ENCODE measurements at regions not wholly inside any gene's neighbourhood (a gene's known extent, or its start where the extent isn't known, plus 50 kb on each side); places are given as distances from the start of the nearest gene placed in this dataset.
"Not testable (repeated sequence)": the region's sequence is repeated elsewhere in the genome, so short reads cannot be mapped to it uniquely, and the experiment has no call there.

DNA sequence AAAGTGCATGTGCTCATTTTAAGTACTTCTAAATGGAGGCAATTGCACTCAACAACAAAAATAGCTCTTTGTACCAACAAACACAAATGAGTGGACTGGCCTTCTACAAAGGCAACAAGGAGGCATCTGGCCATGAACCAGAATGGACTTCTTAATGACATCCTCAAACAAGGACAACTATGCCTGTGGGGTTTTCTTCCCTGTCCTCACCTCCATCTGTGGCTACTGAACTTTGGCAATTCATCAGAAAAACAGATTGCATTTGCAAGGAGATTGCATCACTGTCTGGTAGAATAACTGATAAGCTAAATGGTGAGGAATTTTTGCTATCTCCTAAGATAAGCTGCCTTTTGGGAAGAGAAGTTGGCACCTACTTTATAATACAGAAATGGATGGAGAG is 447.3 kb upstream of the CCNG1 start:
- no peak for DNase-seq (ENCODE audit: low read depth)

DNA sequence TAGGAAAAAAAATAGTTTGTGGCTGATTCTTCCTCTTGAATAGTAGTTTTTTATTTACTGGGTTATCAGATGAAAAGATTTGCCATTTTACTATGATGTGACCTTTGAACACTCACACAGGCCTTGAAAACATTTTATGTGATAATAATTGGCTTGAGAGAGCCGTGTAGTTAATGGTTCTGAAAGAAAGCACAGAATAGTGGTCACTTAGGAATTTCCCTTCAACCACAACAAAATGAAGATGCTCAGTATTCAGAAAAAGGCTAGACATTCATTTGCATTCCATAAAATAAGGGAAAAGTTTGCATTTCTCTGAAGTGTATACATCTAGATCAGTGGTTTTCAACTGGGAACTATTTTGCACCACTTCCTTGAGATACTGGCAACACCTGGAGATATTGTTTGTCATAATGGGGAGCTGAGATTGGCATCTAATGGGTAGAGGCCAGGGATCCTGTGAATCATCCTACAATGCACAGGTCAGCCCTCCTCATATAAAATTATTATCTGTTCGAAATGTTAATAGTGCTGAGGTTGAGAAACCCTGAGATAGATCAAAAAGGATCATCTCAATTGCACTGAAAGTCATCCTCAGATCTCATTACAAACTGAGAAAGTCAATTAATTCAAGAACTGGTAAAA is 446.4 kb upstream of the CCNG1 start:
- no peak for DNase-seq (ENCODE audit: low read depth)

DNA sequence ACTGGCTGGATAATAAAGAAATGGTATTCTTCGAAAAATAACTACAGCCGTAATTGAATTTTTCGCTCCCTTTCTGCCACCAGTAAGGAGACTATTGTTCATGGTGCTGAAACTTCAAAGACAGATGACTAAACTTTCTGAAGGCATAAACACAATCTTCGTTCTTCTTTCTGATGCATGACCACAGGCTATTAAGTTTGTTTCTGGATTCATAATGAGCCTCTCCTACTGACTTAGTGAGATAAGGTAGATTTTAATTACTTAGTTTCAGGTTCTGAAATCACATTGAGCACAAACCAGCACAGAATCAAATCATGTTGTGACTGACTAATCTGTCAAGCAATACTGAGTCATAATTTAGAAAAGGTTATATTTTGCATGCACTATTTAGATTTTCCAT is 441.8 kb upstream of the CCNG1 start:
- DNase-seq (ENCODE audit: low read depth): no peak

- DNase-seq (ENCODE audit: low read depth): no peak
Measured at GRCh38 chr5:162996053-162996452, 441.3 kb upstream of the CCNG1 start.

DNA sequence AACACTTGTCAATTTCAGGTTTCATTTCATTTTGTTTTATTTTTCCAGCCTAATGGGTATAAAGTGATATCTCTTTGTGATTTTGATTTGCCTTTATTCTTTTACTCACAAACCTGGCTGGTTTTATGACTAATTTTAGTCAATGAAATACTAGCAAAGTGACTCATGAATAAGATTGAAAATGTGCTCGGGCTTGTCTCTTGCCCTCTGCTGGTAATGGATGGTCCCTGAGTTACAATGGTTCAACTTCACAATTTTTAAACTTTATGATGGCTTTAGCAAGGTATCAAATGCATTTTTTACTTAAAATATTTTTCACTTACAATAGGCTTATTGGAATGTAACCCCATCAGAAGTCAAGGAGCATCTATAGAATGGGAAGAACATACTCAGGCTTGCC is 431.4 kb upstream of the CCNG1 start:
- no peak for DNase-seq (ENCODE audit: low read depth)

DNA sequence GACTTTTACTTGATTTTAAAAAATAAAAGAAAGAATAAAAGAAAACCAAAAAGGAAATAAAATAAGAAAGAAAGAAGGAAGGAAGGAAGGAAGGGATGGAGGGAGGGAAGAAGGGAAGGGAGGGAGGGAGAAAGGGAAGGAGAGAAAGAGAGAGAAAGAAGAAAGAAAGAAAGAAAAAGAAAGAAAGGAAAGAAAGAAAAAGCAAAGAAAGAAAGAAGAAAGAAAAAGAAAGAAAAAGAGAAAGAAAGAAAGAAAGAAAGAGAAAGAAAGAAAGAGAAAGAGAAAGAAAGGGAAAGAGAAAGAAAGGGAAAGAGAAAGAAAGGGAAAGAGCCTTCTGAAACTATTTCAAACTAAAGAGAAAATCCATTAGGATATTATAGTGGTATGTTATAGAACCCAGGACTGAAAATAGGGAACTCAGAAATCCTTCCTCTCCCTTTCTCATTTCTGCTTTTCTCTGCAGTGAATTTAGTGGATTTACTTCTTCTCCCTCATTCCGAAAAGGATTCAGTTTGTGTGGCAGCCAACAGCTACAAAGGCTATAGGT is 414.7 kb upstream of the CCNG1 start:
- DNase-seq (ENCODE audit: low read depth): no peak

- DNase-seq (ENCODE audit: low read depth): no peak
Measured at GRCh38 chr5:163023846-163024245, 413.5 kb upstream of the CCNG1 start.

DNA sequence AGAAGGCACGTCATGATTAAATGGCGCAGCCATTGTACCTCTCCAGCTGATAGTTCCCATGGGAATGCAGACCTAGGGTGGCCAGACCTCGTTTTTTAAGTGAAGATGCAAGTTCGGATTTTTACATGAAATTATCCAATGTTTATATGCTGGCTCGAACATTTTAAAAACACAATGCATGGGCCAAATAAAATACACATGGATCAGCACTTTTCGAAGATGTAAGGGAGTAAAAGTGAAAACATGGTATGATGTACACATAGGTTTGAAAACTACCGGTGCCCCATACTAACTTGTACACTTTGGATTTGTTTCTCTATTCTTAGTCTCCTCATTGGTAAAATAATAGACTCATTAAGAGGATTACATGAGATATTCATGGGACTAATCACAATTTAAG is 412.5 kb upstream of the CCNG1 start:
- DNase-seq (ENCODE audit: low read depth): no peak

- DNase-seq (ENCODE audit: low read depth): no peak
Measured at GRCh38 chr5:163033656-163034055, 403.7 kb upstream of the CCNG1 start.

DNA sequence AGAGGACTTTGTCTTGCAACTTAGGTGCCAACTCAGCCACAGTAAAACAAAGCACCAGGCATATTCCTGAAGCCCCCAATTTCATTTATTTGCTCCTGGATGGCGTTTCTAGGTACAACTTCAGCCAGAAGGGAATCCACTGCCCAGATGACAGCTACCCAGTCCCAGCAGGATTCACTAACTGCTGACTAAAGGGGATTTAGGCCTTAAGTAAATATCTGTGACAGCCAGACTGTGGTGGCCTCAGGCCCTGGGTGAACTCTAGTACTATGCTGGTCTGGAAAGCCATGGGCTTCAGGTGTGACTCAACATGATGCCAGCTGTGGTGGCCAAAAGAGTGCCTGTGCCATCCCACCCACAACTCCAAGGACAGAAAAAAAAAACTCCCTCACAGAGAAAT is 396.1 kb upstream of the CCNG1 start:
- no peak for DNase-seq (ENCODE audit: low read depth)

DNA sequence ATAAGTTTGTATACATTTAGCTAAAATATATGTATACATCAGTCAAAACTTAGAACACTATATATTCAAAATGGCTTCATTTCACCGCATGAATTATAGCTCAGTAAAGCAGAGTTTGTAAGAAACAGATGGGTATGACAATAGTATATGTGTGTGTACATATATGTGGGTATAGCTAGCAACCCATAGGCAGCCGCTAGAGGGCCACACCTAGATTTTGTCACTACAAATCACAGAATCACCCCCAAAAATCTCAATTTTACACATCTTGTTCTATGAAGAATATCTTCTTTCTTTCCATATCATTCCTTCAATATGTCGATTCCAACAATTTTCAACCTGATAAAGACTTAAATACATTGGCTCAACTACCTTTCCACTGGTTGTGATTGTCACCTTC is 357.8 kb upstream of the CCNG1 start:
- DNase-seq (ENCODE audit: low read depth): no peak

- no peak for DNase-seq (ENCODE audit: low read depth)
Measured at GRCh38 chr5:163089230-163089629, 348.2 kb upstream of the CCNG1 start.

DNA sequence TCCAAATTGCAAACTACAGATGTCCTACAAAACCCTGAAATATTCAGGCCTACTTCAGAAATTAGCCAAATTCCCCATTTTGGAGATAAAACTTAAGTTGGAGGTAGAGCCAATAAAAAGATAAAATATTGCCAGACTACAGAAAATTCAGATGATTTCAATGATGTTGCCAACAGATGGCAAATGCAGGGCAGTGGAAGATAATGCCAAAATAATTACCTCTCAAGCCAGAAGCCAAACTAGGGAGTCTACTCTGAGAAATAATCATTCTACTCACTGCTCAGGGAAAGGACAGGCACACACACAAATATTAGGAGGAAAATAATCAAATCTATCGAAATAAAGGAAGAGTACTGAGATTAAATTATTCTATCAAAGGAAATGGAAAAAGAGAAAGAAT is 347.5 kb upstream of the CCNG1 start:
- no peak for DNase-seq (ENCODE audit: low read depth)

GRCh38 chr5:163094492-163095180 is 342.8 kb upstream of the CCNG1 start:
- no peak for DNase-seq (ENCODE audit: low read depth)

DNA sequence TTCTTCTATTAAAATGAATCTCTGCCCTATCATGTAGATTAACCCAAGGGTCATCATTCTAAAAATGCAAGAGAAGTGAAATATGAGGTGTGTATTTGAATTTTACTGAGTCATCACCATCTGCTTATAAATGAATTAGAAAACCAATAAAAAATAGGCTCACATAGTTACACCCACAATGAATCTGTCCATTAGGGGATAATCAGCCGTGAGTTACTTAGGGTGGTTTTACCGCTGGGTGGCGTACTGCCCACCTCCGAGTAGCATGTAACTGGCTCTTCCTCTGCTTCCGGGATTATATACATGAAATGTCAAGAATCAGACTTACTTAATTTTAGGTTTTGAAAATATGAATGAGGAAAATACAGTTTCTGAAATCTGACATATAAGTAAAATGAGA is 332.9 kb upstream of the CCNG1 start:
- no peak for DNase-seq (ENCODE audit: low read depth)

GRCh38 chr5:163105456-163105855 is 331.9 kb upstream of the CCNG1 start:
- DNase-seq (ENCODE audit: low read depth): no peak

DNA sequence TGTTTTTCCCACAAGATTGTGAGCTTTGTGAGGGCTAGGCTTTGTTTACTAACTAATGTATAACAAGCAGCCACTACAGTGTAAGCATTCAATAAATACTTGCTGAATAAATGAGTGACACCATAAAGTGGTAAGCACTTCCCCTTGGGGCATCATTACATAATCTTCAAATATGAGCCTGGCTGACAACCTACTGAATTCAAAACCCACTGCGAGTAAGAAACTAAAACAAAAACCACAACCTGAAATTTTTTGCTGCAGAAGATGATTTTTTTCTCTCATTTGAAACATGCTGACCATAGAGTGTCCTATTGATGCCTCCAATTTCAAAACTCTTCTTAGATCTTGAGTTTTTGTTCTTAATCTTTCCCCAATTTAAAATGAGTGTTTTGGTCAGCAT is 331.3 kb upstream of the CCNG1 start:
- no peak for DNase-seq (ENCODE audit: low read depth)

DNA sequence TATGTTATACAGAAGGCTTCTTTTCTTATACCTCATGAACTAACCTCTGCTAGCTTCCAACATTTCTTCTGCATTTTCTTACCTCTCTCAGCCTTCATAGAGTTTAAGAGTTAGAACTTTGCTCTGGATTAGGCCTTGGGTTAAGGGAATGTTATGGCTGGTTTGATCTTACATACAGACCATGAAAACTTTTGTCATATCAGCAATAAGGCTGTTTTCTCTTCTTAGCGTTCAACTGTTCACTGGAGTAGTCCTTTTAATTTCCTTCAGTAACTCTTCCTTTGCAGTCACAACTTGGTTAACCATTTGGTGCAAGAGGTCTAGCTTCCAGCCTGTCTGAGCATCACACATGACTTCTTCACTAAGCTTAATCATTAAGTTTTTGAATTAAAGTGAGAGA is 329.0 kb upstream of the CCNG1 start:
- no peak for DNase-seq (ENCODE audit: low read depth)

- no peak for DNase-seq (ENCODE audit: low read depth)
Measured at GRCh38 chr5:163115011-163115410, 322.4 kb upstream of the CCNG1 start.

GRCh38 chr5:163116618-163117017 is 320.8 kb upstream of the CCNG1 start:
- DNase-seq (ENCODE audit: low read depth): not testable (repeated sequence)

- DNase-seq (ENCODE audit: low read depth): no peak
Measured at GRCh38 chr5:163134061-163134460, 303.3 kb upstream of the CCNG1 start.

- DNase-seq (ENCODE audit: low read depth): no peak
Measured at GRCh38 chr5:163135849-163136248, 301.5 kb upstream of the CCNG1 start.

- DNase-seq (ENCODE audit: low read depth): no peak
Measured at GRCh38 chr5:163161512-163161911, 275.9 kb upstream of the CCNG1 start.

GRCh38 chr5:163162645-163163044 is 274.8 kb upstream of the CCNG1 start:
- no peak for DNase-seq (ENCODE audit: low read depth)

All from activated gamma-delta T cell treated with anti-CD3 and anti-CD28 coated beads, Interleukin-2, amount 50 U/mL, for 16 hours (primary cell).